Fibroblast of the aortic adventitia (primary cell): ENCODE measurements at regions not wholly inside any gene's neighbourhood (a gene's known extent, or its start where the extent isn't known, plus 50 kb on each side); places are given as distances from the start of the nearest gene placed in this dataset.

Source experiments
- DNase-seq: peaks from one replicate; pipeline ENCODE4 v3.0.0-alpha.2; 2010; ENCODE audit warnings: low read depth
- H3K4me3 ChIP-seq: 2 replicates; pipeline ENCODE4 v1.5.1; 2011; ENCODE audit warnings: low read depth, mild to moderate bottlenecking, control low read depth, low read length, moderate library complexity
- CTCF ChIP-seq: IDR thresholded peaks from 2 replicates; pipeline ENCODE4 v1.5.1; 2011; ENCODE audit warnings: mild to moderate bottlenecking, low read length, control low read depth, inconsistent platforms; ENCODE audit not compliant: insufficient read depth

GRCh38 chr5:107242411-107243219 lies 428.1 kb downstream of the EFNA5 start:
- no peak overlapping the region for H3K4me3 ChIP-seq
- TF ChIP-seq CTCF, result no peak
- no peak for DNase-seq

- no peak for TF ChIP-seq CTCF
- no peak overlapping the region for H3K4me3 ChIP-seq
- DNase-seq, result no peak
Observed at GRCh38 chr5:107241841-107242240, 428.9 kb downstream of the EFNA5 start.

GRCh38 chr5:107235167-107235566 lies 435.6 kb downstream of the EFNA5 start:
- no peak for DNase-seq
- no peak for TF ChIP-seq CTCF

GRCh38 chr5:107232788-107233187 lies 437.9 kb downstream of the EFNA5 start:
- no peak overlapping the region for H3K4me3 ChIP-seq
- no peak for DNase-seq
- no peak for TF ChIP-seq CTCF

More at GRCh38 chr5:107235167-107235566, 435.6 kb downstream of the EFNA5 start:
- no peak overlapping the region for H3K4me3 ChIP-seq

GRCh38 chr5:107232293-107232692 lies 438.4 kb downstream of the EFNA5 start:
- no peak for TF ChIP-seq CTCF
- DNase-seq, result no peak
- no peak overlapping the region for H3K4me3 ChIP-seq

GRCh38 chr5:107231191-107231590 lies 439.5 kb downstream of the EFNA5 start:
- no peak for DNase-seq
- H3K4me3 ChIP-seq, result no peak overlapping the region
- no peak for TF ChIP-seq CTCF

- no peak for TF ChIP-seq CTCF
- DNase-seq, result no peak
- no peak overlapping the region for H3K4me3 ChIP-seq
Observed at GRCh38 chr5:107230367-107230766, 440.4 kb downstream of the EFNA5 start.
